GM20000 (cell line): ENCODE measurements at regions not wholly inside any gene's neighbourhood (a gene's known extent, or its start where the extent isn't known, plus 50 kb on each side); places are given as distances from the start of the nearest gene placed in this dataset.
"Not testable (repeated sequence)": the region's sequence is repeated elsewhere in the genome, so short reads cannot be mapped to it uniquely, and the experiment has no call there.

Experiments
- DNase-seq: peaks from one replicate; pipeline ENCODE4 v3.0.0; 2012; ENCODE audit warnings: low spot score
- TF ChIP-seq, protein P1 (sequence below): IDR thresholded peaks from 2 replicates; pipeline ENCODE4 v1.5.1; 2012; ENCODE audit warnings: mild to moderate bottlenecking, control low read depth; ENCODE audit errors: extremely low read depth, missing control alignments

DNA sequence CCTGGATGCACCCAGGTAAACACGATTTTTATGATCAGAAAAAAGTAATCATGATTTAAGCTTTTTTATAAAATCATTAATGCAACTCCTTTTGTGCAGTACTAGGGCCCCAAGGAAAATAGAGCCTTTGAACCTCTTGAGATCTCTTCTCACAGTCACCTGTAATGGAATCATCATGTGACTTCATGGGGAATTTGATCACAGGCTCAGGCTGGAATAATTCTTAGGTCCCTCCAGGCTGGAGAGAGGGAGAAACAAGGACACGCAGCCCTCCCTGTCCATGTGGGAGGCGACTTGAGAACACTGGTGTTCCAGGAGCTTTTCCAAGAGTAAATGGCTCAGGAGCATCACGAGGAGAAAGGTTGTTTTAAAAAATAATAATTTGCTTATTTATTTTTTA, 156.1 kb downstream of the NUFIP1 start:
- DNase-seq = no peak
- TF ChIP-seq, protein P1, sequence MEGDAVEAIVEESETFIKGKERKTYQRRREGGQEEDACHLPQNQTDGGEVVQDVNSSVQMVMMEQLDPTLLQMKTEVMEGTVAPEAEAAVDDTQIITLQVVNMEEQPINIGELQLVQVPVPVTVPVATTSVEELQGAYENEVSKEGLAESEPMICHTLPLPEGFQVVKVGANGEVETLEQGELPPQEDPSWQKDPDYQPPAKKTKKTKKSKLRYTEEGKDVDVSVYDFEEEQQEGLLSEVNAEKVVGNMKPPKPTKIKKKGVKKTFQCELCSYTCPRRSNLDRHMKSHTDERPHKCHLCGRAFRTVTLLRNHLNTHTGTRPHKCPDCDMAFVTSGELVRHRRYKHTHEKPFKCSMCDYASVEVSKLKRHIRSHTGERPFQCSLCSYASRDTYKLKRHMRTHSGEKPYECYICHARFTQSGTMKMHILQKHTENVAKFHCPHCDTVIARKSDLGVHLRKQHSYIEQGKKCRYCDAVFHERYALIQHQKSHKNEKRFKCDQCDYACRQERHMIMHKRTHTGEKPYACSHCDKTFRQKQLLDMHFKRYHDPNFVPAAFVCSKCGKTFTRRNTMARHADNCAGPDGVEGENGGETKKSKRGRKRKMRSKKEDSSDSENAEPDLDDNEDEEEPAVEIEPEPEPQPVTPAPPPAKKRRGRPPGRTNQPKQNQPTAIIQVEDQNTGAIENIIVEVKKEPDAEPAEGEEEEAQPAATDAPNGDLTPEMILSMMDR = no peak

DNA sequence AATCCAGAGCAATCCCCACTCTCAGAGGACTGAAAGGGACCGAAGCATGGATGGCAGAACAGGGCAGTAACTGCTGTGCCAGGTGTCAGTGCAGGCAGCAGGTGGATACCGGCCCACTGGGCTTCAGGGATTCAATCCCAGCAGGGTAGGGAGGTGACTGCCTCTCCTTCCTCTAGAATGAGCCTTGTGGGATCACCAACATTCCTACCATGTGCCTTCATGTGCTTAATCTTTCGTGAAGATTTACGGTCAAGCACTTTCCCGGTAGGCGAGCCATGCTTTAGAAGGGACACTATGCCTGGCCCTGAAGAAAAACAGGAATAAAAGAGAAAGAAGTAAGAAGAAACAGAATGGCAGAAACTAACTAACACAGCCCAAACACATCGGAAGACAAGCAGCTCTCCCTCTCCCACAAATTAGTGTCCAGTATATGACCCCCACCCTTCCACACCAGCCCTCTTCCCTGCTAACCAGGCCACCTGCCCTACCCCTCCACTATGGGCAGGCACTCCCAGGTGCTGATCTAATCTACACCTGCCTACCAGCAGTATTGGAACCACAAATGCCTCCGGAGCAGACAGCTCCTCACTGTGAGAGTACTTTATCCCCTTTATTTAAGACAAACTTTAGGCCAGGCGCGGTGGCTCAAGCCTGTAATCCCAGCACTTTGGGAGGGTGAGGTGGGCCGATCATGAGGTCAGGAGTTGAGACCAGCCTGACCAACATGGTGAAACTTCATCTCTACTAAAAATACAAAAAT, 162.5 kb downstream of the NUFIP1 start:
- TF ChIP-seq, protein P1 = no peak
- no peak for DNase-seq

GRCh38 chr13:44825953-44826352, 163.3 kb downstream of the NUFIP1 start:
- TF ChIP-seq, protein P1 = no peak
- DNase-seq = no peak

DNA sequence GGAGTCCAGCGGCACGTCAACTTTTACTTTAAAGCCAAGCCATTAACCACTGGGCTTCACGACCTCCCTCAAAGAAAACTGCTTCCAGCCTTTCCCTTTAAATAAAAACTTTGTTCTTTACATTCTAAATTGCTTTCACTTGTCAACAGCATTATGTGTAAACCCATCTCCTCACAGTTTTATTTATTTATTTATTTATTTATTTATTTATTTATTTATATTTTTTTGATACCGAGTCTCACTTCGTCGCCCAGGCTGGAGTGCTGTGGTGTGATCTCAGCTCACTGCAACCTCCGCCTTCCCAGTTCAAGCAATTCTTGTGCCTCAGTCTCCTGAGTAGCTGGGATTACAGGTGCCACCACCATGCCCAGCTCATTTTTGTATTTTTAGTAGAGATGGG, 165.7 kb downstream of the NUFIP1 start:
- not testable (repeated sequence) for DNase-seq

DNA sequence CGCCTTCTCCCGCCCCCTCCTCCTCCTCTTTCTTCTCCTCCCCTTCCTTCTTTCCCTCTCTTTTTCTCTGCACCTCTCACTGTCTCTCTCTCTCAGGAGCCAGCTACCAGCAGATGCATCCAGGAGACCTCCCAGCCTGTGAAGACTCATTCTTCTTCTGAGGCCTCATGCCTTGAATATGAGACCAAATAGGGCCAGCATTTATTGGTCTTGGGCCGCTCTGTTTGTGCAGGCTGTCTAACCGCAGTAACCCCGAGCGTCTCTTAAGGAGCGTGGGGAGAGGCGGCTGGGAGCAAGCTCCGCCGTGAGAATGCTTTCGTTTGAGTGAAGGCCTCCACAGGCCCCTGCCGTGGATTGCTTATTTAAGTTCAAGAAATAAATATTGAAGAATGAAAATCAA, 167.0 kb downstream of the NUFIP1 start:
- TF ChIP-seq, protein P1 = no peak
- no peak for DNase-seq

DNA sequence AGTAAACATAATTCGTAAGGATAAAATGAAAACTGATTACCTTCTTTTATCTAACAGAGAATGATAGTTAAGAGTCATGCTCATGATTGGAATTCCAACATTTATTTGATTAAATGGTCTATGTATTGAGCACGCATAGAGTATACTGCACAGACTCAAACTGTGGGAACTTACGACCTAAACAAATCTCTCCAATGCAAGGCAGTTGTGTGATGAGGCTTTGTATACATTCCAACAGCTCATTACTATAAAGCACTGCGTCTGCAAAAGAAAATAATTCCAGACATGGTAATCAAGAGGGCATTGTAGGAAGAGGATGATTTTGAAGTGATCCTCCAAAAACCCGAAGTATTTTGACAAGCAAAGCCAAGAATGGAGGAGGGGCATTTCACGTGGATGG, 169.5 kb downstream of the NUFIP1 start:
- DNase-seq = no peak
- TF ChIP-seq, protein P1 = no peak

GRCh38 chr13:44819245-44819644, 170.0 kb downstream of the NUFIP1 start:
- DNase-seq = no peak
- TF ChIP-seq, protein P1 = no peak

DNA sequence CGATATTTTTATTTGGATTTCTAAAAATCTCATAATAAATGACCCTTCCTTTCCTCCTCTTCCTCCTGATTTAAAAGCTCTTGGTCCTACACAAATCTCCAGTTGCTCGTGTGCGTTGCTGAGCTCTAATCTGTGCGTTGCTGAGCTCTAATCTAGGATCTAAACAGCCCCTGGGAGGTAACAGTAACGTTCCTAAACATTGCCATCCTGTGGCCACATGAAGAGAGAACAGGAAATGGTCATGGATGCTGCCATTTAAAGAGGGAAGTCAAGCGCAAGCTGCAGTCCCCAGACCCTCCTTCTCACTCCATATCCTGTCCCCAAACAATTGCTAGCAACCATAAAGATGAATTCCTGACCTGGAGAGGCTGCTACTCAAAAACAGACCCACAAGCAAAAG, 170.8 kb downstream of the NUFIP1 start:
- TF ChIP-seq, protein P1 = no peak
- no peak for DNase-seq
